ENCODE measurements at regions not wholly inside any gene's neighbourhood (a gene's known extent, or its start where the extent isn't known, plus 50 kb on each side); places are given as distances from the start of the nearest gene placed in this dataset.

DNA sequence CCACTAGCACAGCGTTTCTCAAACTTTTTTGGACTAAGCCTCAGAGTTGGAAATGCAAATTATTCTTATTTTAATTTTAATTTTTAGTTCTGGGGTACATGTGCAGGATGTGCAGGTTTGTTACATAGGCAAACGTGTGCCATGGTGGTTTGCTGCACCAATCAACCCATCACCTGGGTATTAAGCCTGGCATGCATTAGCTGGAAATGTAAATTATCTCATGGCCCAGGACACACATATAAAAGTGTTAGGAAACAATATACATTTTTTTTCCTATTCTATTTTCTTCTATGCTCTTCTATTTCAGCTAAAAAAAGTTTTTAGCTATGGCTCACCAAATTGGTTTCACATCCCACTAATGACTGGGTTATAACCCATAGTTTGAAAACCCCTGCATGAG, 73.3 kb upstream of the LRIG1 start:
- no peaks in the 10 kb centered on the region for H3K36me3 ChIP-seq (ENCODE audit: control insufficient read depth in 2 of 2, insufficient read depth in 2 of 2, low read length in 1 of 2)
- no peak for ATAC-seq
- TF ChIP-seq CHD4 (IDR thresholded peaks at IDR 0.05) = no peak
- TF ChIP-seq SMAD5 (IDR thresholded peaks at IDR 0.05; ENCODE audit: low read depth) = no peak
- TF ChIP-seq RFX5 (IDR thresholded peaks at IDR 0.05; ENCODE audit: low read depth, low read length) = no peak
- no peak for TF ChIP-seq EZH2 (IDR thresholded peaks at IDR 0.05; ENCODE audit: borderline replicate concordance, control insufficient read depth, low read depth, low read length)
- TF ChIP-seq, protein P1, sequence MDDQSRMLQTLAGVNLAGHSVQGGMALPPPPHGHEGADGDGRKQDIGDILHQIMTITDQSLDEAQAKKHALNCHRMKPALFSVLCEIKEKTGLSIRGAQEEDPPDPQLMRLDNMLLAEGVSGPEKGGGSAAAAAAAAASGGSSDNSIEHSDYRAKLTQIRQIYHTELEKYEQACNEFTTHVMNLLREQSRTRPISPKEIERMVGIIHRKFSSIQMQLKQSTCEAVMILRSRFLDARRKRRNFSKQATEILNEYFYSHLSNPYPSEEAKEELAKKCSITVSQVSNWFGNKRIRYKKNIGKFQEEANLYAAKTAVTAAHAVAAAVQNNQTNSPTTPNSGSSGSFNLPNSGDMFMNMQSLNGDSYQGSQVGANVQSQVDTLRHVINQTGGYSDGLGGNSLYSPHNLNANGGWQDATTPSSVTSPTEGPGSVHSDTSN (IDR thresholded peaks at IDR 0.05; ENCODE audit: insufficient replicate concordance, low read depth, low read length) = no peak
- no peak for TF ChIP-seq IRF3 (IDR thresholded peaks at IDR 0.05)
- TF ChIP-seq ZSCAN29 (IDR thresholded peaks at IDR 0.05) = no peak
- TF ChIP-seq CREM (IDR thresholded peaks at IDR 0.05; ENCODE audit: low read depth) = no peak
- no peak for TF ChIP-seq TCF7 (IDR thresholded peaks at IDR 0.05; ENCODE audit: borderline replicate concordance)
- no peak for TF ChIP-seq HSF1 (IDR thresholded peaks at IDR 0.05; ENCODE audit: low read depth, low read length)
- no peak for TF ChIP-seq RAD21 (IDR thresholded peaks at IDR 0.05; ENCODE audit: insufficient read depth, low read depth, low read length)
- TF ChIP-seq BMI1 (IDR thresholded peaks at IDR 0.05; ENCODE audit: borderline replicate concordance) = no peak
- TF ChIP-seq TARDBP (IDR thresholded peaks at IDR 0.05; ENCODE audit: borderline replicate concordance) = no peak
- TF ChIP-seq KDM1A (IDR thresholded peaks at IDR 0.05; ENCODE audit: borderline replicate concordance) = no peak
- no peak for TF ChIP-seq CBX3 (IDR thresholded peaks at IDR 0.05; ENCODE audit: borderline replicate concordance, low read depth)
- TF ChIP-seq, protein P2, sequence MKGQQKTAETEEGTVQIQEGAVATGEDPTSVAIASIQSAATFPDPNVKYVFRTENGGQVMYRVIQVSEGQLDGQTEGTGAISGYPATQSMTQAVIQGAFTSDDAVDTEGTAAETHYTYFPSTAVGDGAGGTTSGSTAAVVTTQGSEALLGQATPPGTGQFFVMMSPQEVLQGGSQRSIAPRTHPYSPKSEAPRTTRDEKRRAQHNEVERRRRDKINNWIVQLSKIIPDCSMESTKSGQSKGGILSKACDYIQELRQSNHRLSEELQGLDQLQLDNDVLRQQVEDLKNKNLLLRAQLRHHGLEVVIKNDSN (IDR thresholded peaks at IDR 0.05; ENCODE audit: borderline replicate concordance, extremely low read length, insufficient read depth, low read depth, low read length) = no peak
- TF ChIP-seq STAT3 (IDR thresholded peaks at IDR 0.05; ENCODE audit: low read depth, low read length) = no peak
- no peak overlapping the region for H3K9ac ChIP-seq (ENCODE audit: control insufficient read depth, insufficient read depth, low read length)
- 0% methylated on average over 2 of the region's 2 CpGs for WGBS (ENCODE audit: insufficient coverage, insufficient replicate concordance, low lambda C conversion rate, missing lambda C conversion rate)
- peaks cover 0 to 3% of the 10 kb centered on the region in 2 experiments; a peak in 2 of 4 replicates for H3K27me3 ChIP-seq (replicated peaks in 1 of 2; ENCODE audit: control insufficient read depth in 2 of 2, insufficient read depth in 2 of 2, low read length in 1 of 2)
- DNase-seq (ENCODE audit: low read depth, low spot score) = no peak
- in situ Hi-C loops (cut with MboI) (no loop called here), intact Hi-C loops (cut with micrococcal nuclease; ENCODE audit: unreplicated experiment) (no loop called here)
- H4K20me1 ChIP-seq (ENCODE audit: control insufficient read depth, insufficient read depth) = no peaks in the 10 kb centered on the region
- H3K27ac ChIP-seq (ENCODE audit: control insufficient read depth, insufficient read depth) = no peak overlapping the region
- ChIA-PET POLR2A (no interaction called here), RAD21 (ENCODE audit: unreplicated experiment) (no interaction called here), CTCF (no interaction called here), SMC1A (ENCODE audit: uncharacterized antibody, unreplicated experiment) (no interaction called here)
- no peak for FAIRE-seq
- H2AFZ ChIP-seq (ENCODE audit: control insufficient read depth, low read depth, low read length) = no peak overlapping the region
- no TSS peak for BruUV-seq (replicated peaks)
- no peaks in the 10 kb centered on the region; the same call in 2 of the 3 replicates for H3K9me3 ChIP-seq (replicated peaks; ENCODE audit: control insufficient read depth, insufficient read depth, low read length)
- no peaks in the 10 kb centered on the region for H3K4me1 ChIP-seq (ENCODE audit: control insufficient read depth, insufficient read depth, low read length)
- no peaks in the 10 kb centered on the region for H3K79me2 ChIP-seq (ENCODE audit: control insufficient read depth, insufficient read depth, low read length)
- no peak overlapping the region for H3K4me3 ChIP-seq
- H3K4me2 ChIP-seq (ENCODE audit: control insufficient read depth, insufficient read depth) = no peak overlapping the region

Measured in GM12878 (cell line).